Endothelial cell (in vitro differentiated cells): ENCODE measurements at regions not wholly inside any gene's neighbourhood (a gene's known extent, or its start where the extent isn't known, plus 50 kb on each side); places are given as distances from the start of the nearest gene placed in this dataset.

Experiments
- DNase-seq: peaks from one replicate; pipeline ENCODE4 v3.0.0; 2021; ENCODE audit warnings: low spot score
- H3K27ac Mint-ChIP-seq: one replicate; pipeline ENCODE4 v1.8.0; 2021; ENCODE audit warnings: mixed read lengths, inconsistent platforms; ENCODE audit not compliant: unreplicated experiment
- H3K27me3 Mint-ChIP-seq: one replicate; pipeline ENCODE4 v1.8.0; 2021; ENCODE audit warnings: mild to moderate bottlenecking, moderate library complexity, mixed read lengths, inconsistent platforms; ENCODE audit not compliant: unreplicated experiment
- H3K36me3 Mint-ChIP-seq: one replicate; pipeline ENCODE4 v1.8.0; 2021; ENCODE audit warnings: mild to moderate bottlenecking, low read depth, mixed read lengths, inconsistent platforms; ENCODE audit not compliant: unreplicated experiment
- H3K4me1 Mint-ChIP-seq: one replicate; pipeline ENCODE4 v1.8.0; 2021; ENCODE audit warnings: mild to moderate bottlenecking, mixed read lengths, inconsistent platforms; ENCODE audit not compliant: unreplicated experiment
- H3K4me3 Mint-ChIP-seq: one replicate; pipeline ENCODE4 v1.8.0; 2021; ENCODE audit warnings: mild to moderate bottlenecking, mixed read lengths, inconsistent platforms; ENCODE audit not compliant: unreplicated experiment
- H3K9me3 Mint-ChIP-seq: one replicate; pipeline ENCODE4 v1.8.0; 2021; ENCODE audit warnings: mixed read lengths, inconsistent platforms; ENCODE audit not compliant: unreplicated experiment
- TF ChIP-seq, protein P1 (sequence below): fragments of 200-600 bp; sonication (generic); IDR thresholded peaks from one replicate; pipeline ENCODE4 v1.5.0; 2021; ENCODE audit warnings: antibody characterized with exemption; ENCODE audit not compliant: unreplicated experiment

- Mint-ChIP-seq H3K4me3 (no peak overlapping the region), H3K4me1 (no peaks in the 10 kb centered on the region), H3K27ac (no peak overlapping the region), H3K36me3 (no peaks in the 10 kb centered on the region), H3K27me3 (peaks cover 2% of the 10 kb centered on the region), H3K9me3 (no peaks in the 10 kb centered on the region)
- no peak for DNase-seq
- TF ChIP-seq, protein P1, sequence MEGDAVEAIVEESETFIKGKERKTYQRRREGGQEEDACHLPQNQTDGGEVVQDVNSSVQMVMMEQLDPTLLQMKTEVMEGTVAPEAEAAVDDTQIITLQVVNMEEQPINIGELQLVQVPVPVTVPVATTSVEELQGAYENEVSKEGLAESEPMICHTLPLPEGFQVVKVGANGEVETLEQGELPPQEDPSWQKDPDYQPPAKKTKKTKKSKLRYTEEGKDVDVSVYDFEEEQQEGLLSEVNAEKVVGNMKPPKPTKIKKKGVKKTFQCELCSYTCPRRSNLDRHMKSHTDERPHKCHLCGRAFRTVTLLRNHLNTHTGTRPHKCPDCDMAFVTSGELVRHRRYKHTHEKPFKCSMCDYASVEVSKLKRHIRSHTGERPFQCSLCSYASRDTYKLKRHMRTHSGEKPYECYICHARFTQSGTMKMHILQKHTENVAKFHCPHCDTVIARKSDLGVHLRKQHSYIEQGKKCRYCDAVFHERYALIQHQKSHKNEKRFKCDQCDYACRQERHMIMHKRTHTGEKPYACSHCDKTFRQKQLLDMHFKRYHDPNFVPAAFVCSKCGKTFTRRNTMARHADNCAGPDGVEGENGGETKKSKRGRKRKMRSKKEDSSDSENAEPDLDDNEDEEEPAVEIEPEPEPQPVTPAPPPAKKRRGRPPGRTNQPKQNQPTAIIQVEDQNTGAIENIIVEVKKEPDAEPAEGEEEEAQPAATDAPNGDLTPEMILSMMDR = no peak
Measured at GRCh38 chr18:46215902-46216723, 111.9 kb downstream of the HAUS1 start.

GRCh38 chr18:46220116-46220515, 115.9 kb downstream of the HAUS1 start:
- TF ChIP-seq, protein P1 = no peak
- Mint-ChIP-seq H3K9me3 (no peaks in the 10 kb centered on the region), H3K27me3 (peaks cover 1% of the 10 kb centered on the region), H3K36me3 (no peaks in the 10 kb centered on the region), H3K4me1 (peaks cover 18% of the 10 kb centered on the region), H3K27ac (no peak overlapping the region), H3K4me3 (no peak overlapping the region)
- no peak for DNase-seq

DNA sequence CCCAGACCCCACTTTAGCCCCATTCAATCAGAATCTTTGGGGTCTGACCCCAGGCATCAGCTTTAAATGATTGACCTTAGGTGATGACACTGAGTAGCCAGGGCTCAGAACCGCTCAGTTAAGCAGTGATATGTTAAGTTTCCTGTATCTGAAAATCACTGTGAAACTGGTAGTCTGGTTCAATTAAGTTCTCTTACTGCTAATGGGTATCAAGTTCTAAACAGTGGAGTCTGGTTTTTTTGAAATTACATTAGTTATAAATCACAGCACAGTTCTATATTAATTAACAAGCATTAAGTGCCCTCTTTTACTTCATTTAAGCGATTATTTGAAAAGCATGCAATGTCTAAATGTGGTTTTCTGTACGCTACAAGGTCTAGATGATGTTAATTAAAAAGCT, 117.9 kb downstream of the HAUS1 start:
- peaks cover 1% of the 10 kb centered on the region for H3K27me3 Mint-ChIP-seq
- TF ChIP-seq, protein P1 = no peak
- no peak overlapping the region for H3K4me3 Mint-ChIP-seq

DNA sequence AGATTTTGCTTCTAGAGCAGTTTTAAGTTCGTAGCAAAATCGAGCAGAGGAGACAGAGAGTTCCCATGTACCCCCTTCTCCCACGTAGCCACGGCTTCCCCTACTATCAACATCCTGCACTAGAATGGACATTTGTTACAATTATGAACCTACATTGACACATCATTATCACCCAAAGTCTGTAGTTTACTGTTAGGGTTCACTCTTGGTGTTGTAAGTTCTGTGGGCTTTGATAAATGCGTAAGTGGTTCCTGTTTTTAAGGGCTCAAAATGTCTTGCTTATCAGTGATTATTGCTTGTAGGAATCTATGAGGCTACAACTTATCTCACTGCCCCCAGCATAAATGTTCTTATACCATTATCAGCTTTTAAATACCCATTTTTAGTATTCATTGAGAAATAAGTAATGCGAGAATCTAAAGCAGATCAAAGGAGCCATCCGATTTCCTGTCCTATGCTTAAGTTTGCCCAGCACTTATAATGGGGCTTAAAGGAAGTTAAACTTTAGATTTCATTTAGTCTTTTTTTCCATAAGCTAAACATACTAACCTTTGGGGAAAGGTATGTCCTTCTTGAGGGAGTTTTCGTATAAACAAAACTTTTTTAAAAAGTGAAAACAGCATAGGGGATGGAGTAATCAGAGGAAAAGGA, 118.7 kb downstream of the HAUS1 start:
- no peak overlapping the region for H3K4me3 Mint-ChIP-seq
- peaks cover 18% of the 10 kb centered on the region for H3K4me1 Mint-ChIP-seq
- no peaks in the 10 kb centered on the region for H3K36me3 Mint-ChIP-seq
- peaks cover 1% of the 10 kb centered on the region for H3K27me3 Mint-ChIP-seq
- H3K27ac Mint-ChIP-seq = peak overlapping the region; percentile 42
- H3K9me3 Mint-ChIP-seq = no peaks in the 10 kb centered on the region
- TF ChIP-seq, protein P1 = no peak
- no peak for DNase-seq

More for the DNA sequence above, 117.9 kb downstream of the HAUS1 start:
- DNase-seq = no peak
- Mint-ChIP-seq H3K36me3 (no peaks in the 10 kb centered on the region), H3K9me3 (no peaks in the 10 kb centered on the region), H3K27ac (no peak overlapping the region), H3K4me1 (peaks cover 18% of the 10 kb centered on the region)
